Fibroblast of lung (primary cell): ENCODE measurements at regions not wholly inside any gene's neighbourhood (a gene's known extent, or its start where the extent isn't known, plus 50 kb on each side); places are given as distances from the start of the nearest gene placed in this dataset.

Experiments
- DNase-seq, 2 donors: peaks; one replicate each; pipeline versions ENCODE4 v3.0.0 to v3.0.0-alpha.2; 2010; ENCODE audit warnings: low read depth in 2 of 2
- H2AFZ ChIP-seq: 2 replicates; pipeline ENCODE4 v1.5.1; 2012; ENCODE audit warnings: low read length, control low read depth, inconsistent platforms
- H3K27ac ChIP-seq: 2 replicates; pipeline ENCODE4 v1.5.1; 2011; ENCODE audit warnings: low read length, control low read depth; ENCODE audit not compliant: insufficient read depth
- H3K27me3 ChIP-seq: 2 replicates; pipeline ENCODE4 v1.5.1; 2011; ENCODE audit warnings: mild to moderate bottlenecking, low read length; ENCODE audit not compliant: control insufficient read depth, insufficient read depth
- H3K36me3 ChIP-seq: 2 replicates; pipeline ENCODE4 v1.5.1; 2011; ENCODE audit warnings: low read length; ENCODE audit not compliant: control insufficient read depth, insufficient read depth
- H3K4me1 ChIP-seq: 2 replicates; pipeline ENCODE4 v1.5.1; 2011; ENCODE audit warnings: low read length; ENCODE audit not compliant: control insufficient read depth, insufficient read depth; ENCODE audit errors: extremely low read depth
- H3K4me2 ChIP-seq: 2 replicates; pipeline ENCODE4 v1.5.1; 2011; ENCODE audit warnings: low read length, control low read depth; ENCODE audit not compliant: insufficient read depth; ENCODE audit errors: extremely low read depth
- H3K4me3 ChIP-seq, 4 experiments: fragments of 200-600 bp in 1 of 4; sonication (generic) in 1 of 4; replicated peaks in 1 of 4; 2 replicates each; pipeline ENCODE4 v1.5.1; 2011 to 2016; ENCODE audit warnings: low read length in 4 of 4, low read depth in 3 of 4, mild to moderate bottlenecking in 3 of 4, control low read depth in 2 of 4, inconsistent platforms in 1 of 4, mixed read lengths in 1 of 4; ENCODE audit not compliant: insufficient read depth in 1 of 4; ENCODE audit errors: control extremely low read depth in 1 of 4
- H3K79me2 ChIP-seq: 2 replicates; pipeline ENCODE4 v1.5.1; 2012; ENCODE audit warnings: mild to moderate bottlenecking, low read length, inconsistent platforms; ENCODE audit not compliant: control insufficient read depth, insufficient read depth
- H3K9ac ChIP-seq: 2 replicates; pipeline ENCODE4 v1.5.1; 2011; ENCODE audit warnings: mild to moderate bottlenecking, low read length, control low read depth; ENCODE audit not compliant: insufficient read depth
- H3K9me3 ChIP-seq: 2 replicates; pipeline ENCODE4 v1.5.1; 2012; ENCODE audit warnings: low read depth, low read length; ENCODE audit not compliant: control insufficient read depth, insufficient read depth
- H4K20me1 ChIP-seq: 2 replicates; pipeline ENCODE4 v1.5.1; 2011; ENCODE audit warnings: low read length; ENCODE audit not compliant: control insufficient read depth, insufficient read depth; ENCODE audit errors: extremely low read depth
- CTCF ChIP-seq, 2 donors: IDR thresholded peaks in 1 of 2; conservative IDR thresholded peaks in 1 of 2; 1 replicate in 1 of 2; 2 replicates in 1 of 2; pipeline ENCODE4 v1.5.1; 2011 to 2012; ENCODE audit warnings: low read length in 2 of 2, control low read depth in 1 of 2, inconsistent platforms in 1 of 2, low read depth in 1 of 2, mild to moderate bottlenecking in 1 of 2
- EZH2 ChIP-seq: IDR thresholded peaks from 2 replicates; pipeline ENCODE4 v1.5.1; 2012; ENCODE audit warnings: low read length, control low read depth, mild to moderate bottlenecking; ENCODE audit errors: missing control alignments

GRCh38 chr21:31424058-31424457, 80.0 kb upstream of the TIAM1 start:
- H3K79me2 ChIP-seq, result no peaks in the 10 kb centered on the region
- no peak for DNase-seq
- H3K27me3 ChIP-seq, result no peaks in the 10 kb centered on the region
- no peaks in the 10 kb centered on the region for H3K36me3 ChIP-seq
- H2AFZ ChIP-seq, result no peak overlapping the region
- no peak overlapping the region for H3K4me3 ChIP-seq
- no peaks in the 10 kb centered on the region for H3K4me1 ChIP-seq
- no peak overlapping the region for H3K9ac ChIP-seq
- TF ChIP-seq CTCF (conservative IDR thresholded peaks at IDR 0.05 in 1 of 2, IDR thresholded peaks at IDR 0.05 in 1 of 2; ENCODE audit: low read depth in 1 of 2, low read length in 2 of 2), result no peak
- H4K20me1 ChIP-seq, result no peaks in the 10 kb centered on the region
- no peak overlapping the region for H3K27ac ChIP-seq
- no peak overlapping the region for H3K4me2 ChIP-seq
- no peaks in the 10 kb centered on the region for H3K9me3 ChIP-seq

DNA sequence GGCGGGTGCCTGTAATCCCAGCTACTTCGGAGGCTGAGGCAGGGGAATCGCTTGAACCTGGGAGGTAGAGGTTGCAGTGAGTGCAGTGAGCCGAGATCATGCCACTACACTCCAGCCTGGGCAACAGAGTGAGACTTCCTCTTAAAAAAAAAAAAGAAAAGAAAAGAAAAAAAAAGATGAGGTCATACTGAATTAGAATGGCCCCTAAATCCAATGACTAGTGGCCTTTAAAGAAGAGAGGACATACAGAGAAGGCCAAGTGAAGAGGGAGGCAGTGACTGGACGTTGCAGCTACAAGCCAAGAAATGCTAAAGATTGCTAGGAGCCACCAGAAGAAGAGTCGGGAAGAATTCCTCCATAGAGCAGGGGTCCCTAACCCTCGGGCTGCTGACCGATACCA, 76.9 kb upstream of the TIAM1 start:
- Histone ChIP-seq H3K36me3 (no peaks in the 10 kb centered on the region), H3K9ac (no peak overlapping the region), H3K4me1 (no peaks in the 10 kb centered on the region), H3K4me3 (no peak overlapping the region), H2AFZ (no peak overlapping the region), H3K4me2 (no peak overlapping the region), H3K27me3 (no peaks in the 10 kb centered on the region), H3K79me2 (no peaks in the 10 kb centered on the region), H3K27ac (no peak overlapping the region), H4K20me1 (no peaks in the 10 kb centered on the region), H3K9me3 (no peaks in the 10 kb centered on the region)
- DNase-seq, result no peak
- no peak for TF ChIP-seq CTCF (conservative IDR thresholded peaks at IDR 0.05 in 1 of 2, IDR thresholded peaks at IDR 0.05 in 1 of 2; ENCODE audit: low read depth in 1 of 2, low read length in 2 of 2)
- no peak for TF ChIP-seq EZH2

DNA sequence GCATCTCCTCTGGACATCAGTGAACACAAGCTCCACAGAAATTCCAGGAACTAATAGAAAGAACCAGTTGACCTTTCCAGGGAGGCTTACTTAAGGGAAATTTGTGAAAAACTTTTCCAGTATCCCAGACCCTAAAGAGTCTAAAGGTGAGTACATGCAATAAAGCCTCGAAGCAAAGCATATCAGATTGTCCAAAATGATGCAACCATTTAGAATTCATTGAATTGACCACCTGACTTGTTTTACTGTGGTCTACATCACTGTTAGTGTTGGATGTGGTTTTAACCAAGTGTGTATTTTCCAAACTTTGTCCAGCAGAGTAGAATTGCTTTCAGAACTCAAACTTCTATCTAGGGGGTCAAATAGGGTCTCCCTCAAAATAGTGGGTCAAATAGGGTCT, 76.3 kb upstream of the TIAM1 start:
- no peaks in the 10 kb centered on the region for H3K9me3 ChIP-seq
- H3K36me3 ChIP-seq, result no peaks in the 10 kb centered on the region
- no peaks in the 10 kb centered on the region for H3K27me3 ChIP-seq
- H3K9ac ChIP-seq, result no peak overlapping the region
- H3K4me2 ChIP-seq, result no peak overlapping the region
- no peaks in the 10 kb centered on the region for H3K79me2 ChIP-seq
- H3K4me3 ChIP-seq, result no peak overlapping the region
- H2AFZ ChIP-seq, result no peak overlapping the region
- TF ChIP-seq CTCF (conservative IDR thresholded peaks at IDR 0.05 in 1 of 2, IDR thresholded peaks at IDR 0.05 in 1 of 2; ENCODE audit: low read depth in 1 of 2, low read length in 2 of 2) (no peak), EZH2 (no peak)
- DNase-seq, result no peak
- no peak overlapping the region for H3K27ac ChIP-seq
- no peaks in the 10 kb centered on the region for H4K20me1 ChIP-seq
- H3K4me1 ChIP-seq, result no peaks in the 10 kb centered on the region
